Hepatocyte (in vitro differentiated cells): ENCODE measurements at regions not wholly inside any gene's neighbourhood (a gene's known extent, or its start where the extent isn't known, plus 50 kb on each side); places are given as distances from the start of the nearest gene placed in this dataset.

Source experiments
- DNase-seq: peaks from one replicate; pipeline ENCODE4 v3.0.0-alpha.2; 2016; ENCODE audit warnings: low spot score
- H2AFZ ChIP-seq: fragments of 200-600 bp; sonication (generic); 2 replicates; pipeline ENCODE4 v1.6.0; 2016; ENCODE audit warnings: antibody characterized with exemption, mild to moderate bottlenecking
- H3K27ac ChIP-seq: fragments of 200-600 bp; sonication (generic); 2 replicates; pipeline ENCODE4 v1.5.1; 2016; ENCODE audit warnings: mild to moderate bottlenecking
- H3K27me3 ChIP-seq: fragments of 200-600 bp; sonication (generic); 2 replicates; pipeline ENCODE4 v1.6.1; 2016
- H3K36me3 ChIP-seq: fragments of 200-600 bp; sonication (generic); replicated peaks from 2 replicates; pipeline ENCODE4 v1.5.1; 2016; ENCODE audit warnings: low read depth; ENCODE audit not compliant: insufficient read depth
- H3K4me1 ChIP-seq: fragments of 200-600 bp; sonication (generic); 2 replicates; pipeline ENCODE4 v1.5.1; 2016; ENCODE audit warnings: mild to moderate bottlenecking, moderate library complexity; ENCODE audit not compliant: insufficient read depth
- H3K4me2 ChIP-seq: fragments of 200-600 bp; sonication (generic); 2 replicates; pipeline ENCODE4 v1.6.0; 2016
- H3K4me3 ChIP-seq: fragments of 200-600 bp; sonication (generic); 2 replicates; pipeline ENCODE4 v1.5.1; 2016; ENCODE audit warnings: mild to moderate bottlenecking
- H3K79me2 ChIP-seq: fragments of 200-600 bp; sonication (generic); 2 replicates; pipeline ENCODE4 v1.6.0; 2017; ENCODE audit warnings: mild to moderate bottlenecking
- H3K9me2 ChIP-seq: fragments of 200-600 bp; sonication (generic); replicated peaks from 2 replicates; pipeline ENCODE4 v1.6.0; 2017; ENCODE audit warnings: mild to moderate bottlenecking; ENCODE audit not compliant: insufficient read depth
- H3K9me3 ChIP-seq: fragments of 200-600 bp; sonication (generic); 2 replicates; pipeline ENCODE4 v1.5.1; 2016; ENCODE audit warnings: low read depth, mild to moderate bottlenecking
- H4K20me1 ChIP-seq: fragments of 200-600 bp; sonication (generic); 2 replicates; pipeline ENCODE4 v1.6.0; 2016; ENCODE audit warnings: mild to moderate bottlenecking; ENCODE audit not compliant: insufficient read depth, poor library complexity, severe bottlenecking
- CTCF ChIP-seq: fragments of 200-600 bp; sonication (generic); IDR thresholded peaks from 2 replicates; pipeline ENCODE4 v1.5.1; 2016; ENCODE audit warnings: antibody characterized with exemption, mild to moderate bottlenecking; ENCODE audit not compliant: poor library complexity
- EZH2 ChIP-seq: fragments of 200-600 bp; sonication (generic); IDR thresholded peaks from 2 replicates; pipeline ENCODE4 v1.6.1; 2016; ENCODE audit warnings: antibody characterized with exemption, mild to moderate bottlenecking, borderline replicate concordance
- EZH2phosphoT487 ChIP-seq: fragments of 200-600 bp; sonication (generic); IDR thresholded peaks from one replicate; pipeline ENCODE4 v1.6.1; 2018; ENCODE audit warnings: antibody characterized with exemption, mild to moderate bottlenecking, low read depth, moderate library complexity; ENCODE audit not compliant: unreplicated experiment, severe bottlenecking
- WGBS: methylation state at CpG from one replicate; pipeline ENCODE4 v1.1.6; 2016; ENCODE audit warnings: low lambda C conversion rate; ENCODE audit errors: missing lambda C conversion rate; 5-methylcytosine and 5-hydroxymethylcytosine counted together

GRCh38 chr4:57425610-57426009, 315.4 kb upstream of the IGFBP7 start:
- H3K36me3 ChIP-seq: no peaks in the 10 kb centered on the region
- H3K9me3 ChIP-seq: no peaks in the 10 kb centered on the region
- no peak overlapping the region for H2AFZ ChIP-seq
- H3K4me2 ChIP-seq: no peak overlapping the region
- H3K27ac ChIP-seq: no peak overlapping the region
- H4K20me1 ChIP-seq: no peaks in the 10 kb centered on the region
- H3K9me2 ChIP-seq: no peaks in the 10 kb centered on the region
- no peaks in the 10 kb centered on the region for H3K27me3 ChIP-seq
- H3K4me3 ChIP-seq: no peak overlapping the region
- no peak for DNase-seq
- no peaks in the 10 kb centered on the region for H3K79me2 ChIP-seq
- TF ChIP-seq EZH2 (no peak), CTCF (no peak), EZH2phosphoT487 (no peak)
- peaks cover 8% of the 10 kb centered on the region for H3K4me1 ChIP-seq
- whole genome bisulfite sequencing: 76% methylated on average over 1 of the region's 1 CpG

GRCh38 chr4:57424232-57424897, 314.2 kb upstream of the IGFBP7 start:
- 60% methylated on average over 6 of the region's 6 CpGs for WGBS
- TF ChIP-seq EZH2 (no peak), CTCF (no peak), EZH2phosphoT487 (no peak)
- H3K36me3 ChIP-seq: no peaks in the 10 kb centered on the region
- no peak overlapping the region for H2AFZ ChIP-seq
- DNase-seq: peak; percentile 28
- H3K9me2 ChIP-seq: no peaks in the 10 kb centered on the region
- no peak overlapping the region for H3K27ac ChIP-seq
- no peaks in the 10 kb centered on the region for H3K27me3 ChIP-seq
- H3K4me2 ChIP-seq: peak overlapping the region; percentile 11
- H4K20me1 ChIP-seq: no peaks in the 10 kb centered on the region
- H3K79me2 ChIP-seq: no peaks in the 10 kb centered on the region
- H3K9me3 ChIP-seq: no peaks in the 10 kb centered on the region
- peaks cover 8% of the 10 kb centered on the region for H3K4me1 ChIP-seq
- no peak overlapping the region for H3K4me3 ChIP-seq

GRCh38 chr4:57418133-57418532, 307.9 kb upstream of the IGFBP7 start:
- Histone ChIP-seq H3K27me3 (no peaks in the 10 kb centered on the region), H2AFZ (no peak overlapping the region), H3K79me2 (no peaks in the 10 kb centered on the region), H4K20me1 (no peaks in the 10 kb centered on the region), H3K36me3 (no peaks in the 10 kb centered on the region), H3K4me1 (no peaks in the 10 kb centered on the region), H3K4me2 (no peak overlapping the region), H3K27ac (no peak overlapping the region), H3K9me2 (no peaks in the 10 kb centered on the region), H3K9me3 (no peaks in the 10 kb centered on the region), H3K4me3 (no peak overlapping the region)
- 43% methylated on average over 1 of the region's 1 CpG for WGBS
- TF ChIP-seq EZH2 (no peak), CTCF (no peak), EZH2phosphoT487 (no peak)
- no peak for DNase-seq
